GM23338 (cell line): ENCODE measurements at regions not wholly inside any gene's neighbourhood (a gene's known extent, or its start where the extent isn't known, plus 50 kb on each side); places are given as distances from the start of the nearest gene placed in this dataset.

Experiments used
- ATAC-seq: fragments of 200-7000 bp; cut with Tn5 transposase; 3 replicates; pipeline ENCODE4 v1.9.1; 2020
- DNase-seq: peaks from one replicate; pipeline ENCODE4 v3.0.0-alpha.2; 2015; ENCODE audit warnings: low spot score
- H2AFZ ChIP-seq: fragments of 200-600 bp; sonication (generic); 2 replicates; pipeline ENCODE4 v1.8.0; 2016; ENCODE audit warnings: antibody characterized with exemption, mild to moderate bottlenecking, moderate library complexity
- H3F3A ChIP-seq: fragments of 200-600 bp; sonication (generic); replicated peaks from 2 replicates; pipeline ENCODE4 v1.8.0; 2017; ENCODE audit warnings: antibody characterized with exemption, mixed run types, low read depth
- H3K27ac ChIP-seq: fragments of 200-600 bp; sonication (generic); 2 replicates; pipeline ENCODE4 v1.6.1; 2016; ENCODE audit warnings: low read depth
- H3K27me3 ChIP-seq: fragments of 200-600 bp; sonication (generic); 2 replicates; pipeline ENCODE4 v1.8.0; 2016; ENCODE audit warnings: mild to moderate bottlenecking, mixed run types, moderate library complexity; ENCODE audit not compliant: insufficient read depth
- H3K36me3 ChIP-seq: fragments of 200-600 bp; sonication (generic); 2 replicates; pipeline ENCODE4 v1.8.0; 2016; ENCODE audit warnings: mild to moderate bottlenecking; ENCODE audit not compliant: insufficient read depth
- H3K4me1 ChIP-seq: fragments of 200-600 bp; sonication (generic); 2 replicates; pipeline ENCODE4 v1.8.0; 2016; ENCODE audit warnings: mild to moderate bottlenecking, moderate library complexity; ENCODE audit not compliant: insufficient read depth
- H3K4me2 ChIP-seq: fragments of 200-600 bp; sonication (generic); 2 replicates; pipeline ENCODE4 v1.7.1; 2017; ENCODE audit warnings: mixed run types
- H3K4me3 ChIP-seq: fragments of 200-600 bp; sonication (generic); 2 replicates; pipeline ENCODE4 v1.6.1; 2016; ENCODE audit warnings: mixed run types
- H3K79me2 ChIP-seq: fragments of 200-600 bp; sonication (generic); replicated peaks from 2 replicates; pipeline ENCODE4 v1.8.0; 2017; ENCODE audit warnings: mild to moderate bottlenecking; ENCODE audit not compliant: insufficient read depth
- H3K9me2 ChIP-seq: fragments of 200-600 bp; sonication (generic); 2 replicates; pipeline ENCODE4 v1.8.0; 2017; ENCODE audit not compliant: insufficient read depth
- H4K20me1 ChIP-seq: fragments of 200-600 bp; sonication (generic); replicated peaks from 2 replicates; pipeline ENCODE4 v1.8.0; 2017; ENCODE audit warnings: mild to moderate bottlenecking; ENCODE audit not compliant: insufficient read depth
- H3K27ac Mint-ChIP-seq: 2 replicates; pipeline ENCODE4 v1.8.0; 2020; ENCODE audit warnings: inconsistent platforms, mild to moderate bottlenecking, moderate library complexity, mixed read lengths
- H3K27me3 Mint-ChIP-seq: 3 replicates; pipeline ENCODE4 v1.8.0; 2022; ENCODE audit warnings: low read depth, mild to moderate bottlenecking, moderate library complexity, mixed read lengths, inconsistent platforms; ENCODE audit not compliant: insufficient read depth, poor library complexity
- H3K36me3 Mint-ChIP-seq: 3 replicates; pipeline ENCODE4 v1.8.0; 2021; ENCODE audit warnings: low read depth, mild to moderate bottlenecking, inconsistent platforms, moderate library complexity, mixed read lengths
- H3K4me1 Mint-ChIP-seq: 3 replicates; pipeline ENCODE4 v1.8.0; 2020; ENCODE audit warnings: mild to moderate bottlenecking, inconsistent platforms, mixed read lengths
- H3K4me3 Mint-ChIP-seq: 3 replicates; pipeline ENCODE4 v1.8.0; 2021; ENCODE audit warnings: moderate library complexity, mild to moderate bottlenecking, inconsistent platforms, mixed read lengths
- H3K9me3 Mint-ChIP-seq: 3 replicates; pipeline ENCODE4 v1.8.0; 2020; ENCODE audit warnings: moderate library complexity, mild to moderate bottlenecking, inconsistent platforms, mixed read lengths
- CREB1 ChIP-seq: fragments of 250-450 bp; sonication (Bioruptor Pico); IDR thresholded peaks from 2 replicates; pipeline ENCODE4 v1.5.0; 2020; ENCODE audit warnings: low read depth, mild to moderate bottlenecking, moderate library complexity
- EZH2 ChIP-seq: fragments of 200-600 bp; sonication (generic); IDR thresholded peaks from one replicate; pipeline ENCODE4 v1.8.0; 2017; ENCODE audit warnings: antibody characterized with exemption, mild to moderate bottlenecking, low read depth; ENCODE audit not compliant: unreplicated experiment
- EZH2phosphoT487 ChIP-seq: fragments of 200-600 bp; sonication (generic); IDR thresholded peaks from one replicate; pipeline ENCODE4 v1.8.1; 2018; ENCODE audit warnings: antibody characterized with exemption; ENCODE audit not compliant: unreplicated experiment
- STAT1 ChIP-seq: IDR thresholded peaks from one replicate; pipeline ENCODE4 v1.6.1; 2016; ENCODE audit warnings: antibody characterized with exemption; ENCODE audit not compliant: unreplicated experiment
- ZNF114 ChIP-seq: fragments of 250-450 bp; sonication (Bioruptor Pico); IDR thresholded peaks from 2 replicates; pipeline ENCODE4 v1.5.0; 2020; ENCODE audit warnings: mild to moderate bottlenecking, moderate library complexity
- TF ChIP-seq, protein P1 (sequence below): IDR thresholded peaks from one replicate; pipeline ENCODE4 v1.6.1; 2018; ENCODE audit warnings: antibody characterized with exemption; ENCODE audit not compliant: unreplicated experiment
- TF ChIP-seq, protein P2 (sequence below): fragments of 250-450 bp; sonication (Bioruptor Pico); IDR thresholded peaks from 2 replicates; pipeline ENCODE4 v1.5.0; 2020; ENCODE audit warnings: mild to moderate bottlenecking, moderate library complexity
- TF ChIP-seq, protein P3 (sequence below), 2 experiments: fragments of 200-600 bp in 1 of 2; sonication (generic) in 1 of 2; conservative IDR thresholded peaks; 2 replicates each; pipeline versions ENCODE4 v1.5.1 to v1.6.1; 2016 to 2017; ENCODE audit warnings: antibody characterized with exemption in 2 of 2, low read depth in 2 of 2, mild to moderate bottlenecking in 2 of 2, moderate library complexity in 1 of 2
- TF ChIP-seq, protein P4 (sequence below): IDR thresholded peaks from 2 replicates; pipeline ENCODE4 v1.6.1; 2016; ENCODE audit warnings: antibody characterized with exemption

DNA sequence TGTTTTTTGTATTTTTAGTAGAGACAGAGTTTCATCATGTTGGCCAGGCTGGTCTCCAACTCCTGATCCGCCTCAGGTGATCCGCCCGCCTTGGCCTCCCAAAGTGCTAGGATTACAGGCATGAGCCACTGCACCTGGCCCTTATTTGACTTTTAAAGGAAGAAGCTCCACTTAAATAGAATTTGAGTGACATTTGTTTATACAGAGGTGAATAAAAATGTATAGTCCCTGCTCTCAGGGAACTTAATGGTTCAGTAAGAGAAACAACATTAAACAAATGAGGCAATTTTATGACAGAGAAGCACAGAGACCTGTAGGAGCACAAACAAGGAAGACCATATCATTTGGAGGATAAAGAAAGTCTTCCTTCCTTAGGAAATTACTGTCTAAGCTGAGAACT, 65.7 kb downstream of the C9orf152 start:
- no peaks in the 10 kb centered on the region for H3K9me3 Mint-ChIP-seq
- H3K36me3 ChIP-seq, result no peaks in the 10 kb centered on the region
- H3K4me1 ChIP-seq, result no peaks in the 10 kb centered on the region
- ATAC-seq (no peak), DNase-seq (no peak)
- no peaks in the 10 kb centered on the region for H3K9me2 ChIP-seq
- no peak overlapping the region for H3K27ac Mint-ChIP-seq
- H3K27me3 ChIP-seq, result no peaks in the 10 kb centered on the region
- peaks cover 16% of the 10 kb centered on the region for H3K4me1 Mint-ChIP-seq
- H2AFZ ChIP-seq, result no peak overlapping the region
- TF ChIP-seq, protein P1, sequence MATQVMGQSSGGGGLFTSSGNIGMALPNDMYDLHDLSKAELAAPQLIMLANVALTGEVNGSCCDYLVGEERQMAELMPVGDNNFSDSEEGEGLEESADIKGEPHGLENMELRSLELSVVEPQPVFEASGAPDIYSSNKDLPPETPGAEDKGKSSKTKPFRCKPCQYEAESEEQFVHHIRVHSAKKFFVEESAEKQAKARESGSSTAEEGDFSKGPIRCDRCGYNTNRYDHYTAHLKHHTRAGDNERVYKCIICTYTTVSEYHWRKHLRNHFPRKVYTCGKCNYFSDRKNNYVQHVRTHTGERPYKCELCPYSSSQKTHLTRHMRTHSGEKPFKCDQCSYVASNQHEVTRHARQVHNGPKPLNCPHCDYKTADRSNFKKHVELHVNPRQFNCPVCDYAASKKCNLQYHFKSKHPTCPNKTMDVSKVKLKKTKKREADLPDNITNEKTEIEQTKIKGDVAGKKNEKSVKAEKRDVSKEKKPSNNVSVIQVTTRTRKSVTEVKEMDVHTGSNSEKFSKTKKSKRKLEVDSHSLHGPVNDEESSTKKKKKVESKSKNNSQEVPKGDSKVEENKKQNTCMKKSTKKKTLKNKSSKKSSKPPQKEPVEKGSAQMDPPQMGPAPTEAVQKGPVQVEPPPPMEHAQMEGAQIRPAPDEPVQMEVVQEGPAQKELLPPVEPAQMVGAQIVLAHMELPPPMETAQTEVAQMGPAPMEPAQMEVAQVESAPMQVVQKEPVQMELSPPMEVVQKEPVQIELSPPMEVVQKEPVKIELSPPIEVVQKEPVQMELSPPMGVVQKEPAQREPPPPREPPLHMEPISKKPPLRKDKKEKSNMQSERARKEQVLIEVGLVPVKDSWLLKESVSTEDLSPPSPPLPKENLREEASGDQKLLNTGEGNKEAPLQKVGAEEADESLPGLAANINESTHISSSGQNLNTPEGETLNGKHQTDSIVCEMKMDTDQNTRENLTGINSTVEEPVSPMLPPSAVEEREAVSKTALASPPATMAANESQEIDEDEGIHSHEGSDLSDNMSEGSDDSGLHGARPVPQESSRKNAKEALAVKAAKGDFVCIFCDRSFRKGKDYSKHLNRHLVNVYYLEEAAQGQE, result no peak
- no peak for TF ChIP-seq EZH2
- TF ChIP-seq, protein P2, sequence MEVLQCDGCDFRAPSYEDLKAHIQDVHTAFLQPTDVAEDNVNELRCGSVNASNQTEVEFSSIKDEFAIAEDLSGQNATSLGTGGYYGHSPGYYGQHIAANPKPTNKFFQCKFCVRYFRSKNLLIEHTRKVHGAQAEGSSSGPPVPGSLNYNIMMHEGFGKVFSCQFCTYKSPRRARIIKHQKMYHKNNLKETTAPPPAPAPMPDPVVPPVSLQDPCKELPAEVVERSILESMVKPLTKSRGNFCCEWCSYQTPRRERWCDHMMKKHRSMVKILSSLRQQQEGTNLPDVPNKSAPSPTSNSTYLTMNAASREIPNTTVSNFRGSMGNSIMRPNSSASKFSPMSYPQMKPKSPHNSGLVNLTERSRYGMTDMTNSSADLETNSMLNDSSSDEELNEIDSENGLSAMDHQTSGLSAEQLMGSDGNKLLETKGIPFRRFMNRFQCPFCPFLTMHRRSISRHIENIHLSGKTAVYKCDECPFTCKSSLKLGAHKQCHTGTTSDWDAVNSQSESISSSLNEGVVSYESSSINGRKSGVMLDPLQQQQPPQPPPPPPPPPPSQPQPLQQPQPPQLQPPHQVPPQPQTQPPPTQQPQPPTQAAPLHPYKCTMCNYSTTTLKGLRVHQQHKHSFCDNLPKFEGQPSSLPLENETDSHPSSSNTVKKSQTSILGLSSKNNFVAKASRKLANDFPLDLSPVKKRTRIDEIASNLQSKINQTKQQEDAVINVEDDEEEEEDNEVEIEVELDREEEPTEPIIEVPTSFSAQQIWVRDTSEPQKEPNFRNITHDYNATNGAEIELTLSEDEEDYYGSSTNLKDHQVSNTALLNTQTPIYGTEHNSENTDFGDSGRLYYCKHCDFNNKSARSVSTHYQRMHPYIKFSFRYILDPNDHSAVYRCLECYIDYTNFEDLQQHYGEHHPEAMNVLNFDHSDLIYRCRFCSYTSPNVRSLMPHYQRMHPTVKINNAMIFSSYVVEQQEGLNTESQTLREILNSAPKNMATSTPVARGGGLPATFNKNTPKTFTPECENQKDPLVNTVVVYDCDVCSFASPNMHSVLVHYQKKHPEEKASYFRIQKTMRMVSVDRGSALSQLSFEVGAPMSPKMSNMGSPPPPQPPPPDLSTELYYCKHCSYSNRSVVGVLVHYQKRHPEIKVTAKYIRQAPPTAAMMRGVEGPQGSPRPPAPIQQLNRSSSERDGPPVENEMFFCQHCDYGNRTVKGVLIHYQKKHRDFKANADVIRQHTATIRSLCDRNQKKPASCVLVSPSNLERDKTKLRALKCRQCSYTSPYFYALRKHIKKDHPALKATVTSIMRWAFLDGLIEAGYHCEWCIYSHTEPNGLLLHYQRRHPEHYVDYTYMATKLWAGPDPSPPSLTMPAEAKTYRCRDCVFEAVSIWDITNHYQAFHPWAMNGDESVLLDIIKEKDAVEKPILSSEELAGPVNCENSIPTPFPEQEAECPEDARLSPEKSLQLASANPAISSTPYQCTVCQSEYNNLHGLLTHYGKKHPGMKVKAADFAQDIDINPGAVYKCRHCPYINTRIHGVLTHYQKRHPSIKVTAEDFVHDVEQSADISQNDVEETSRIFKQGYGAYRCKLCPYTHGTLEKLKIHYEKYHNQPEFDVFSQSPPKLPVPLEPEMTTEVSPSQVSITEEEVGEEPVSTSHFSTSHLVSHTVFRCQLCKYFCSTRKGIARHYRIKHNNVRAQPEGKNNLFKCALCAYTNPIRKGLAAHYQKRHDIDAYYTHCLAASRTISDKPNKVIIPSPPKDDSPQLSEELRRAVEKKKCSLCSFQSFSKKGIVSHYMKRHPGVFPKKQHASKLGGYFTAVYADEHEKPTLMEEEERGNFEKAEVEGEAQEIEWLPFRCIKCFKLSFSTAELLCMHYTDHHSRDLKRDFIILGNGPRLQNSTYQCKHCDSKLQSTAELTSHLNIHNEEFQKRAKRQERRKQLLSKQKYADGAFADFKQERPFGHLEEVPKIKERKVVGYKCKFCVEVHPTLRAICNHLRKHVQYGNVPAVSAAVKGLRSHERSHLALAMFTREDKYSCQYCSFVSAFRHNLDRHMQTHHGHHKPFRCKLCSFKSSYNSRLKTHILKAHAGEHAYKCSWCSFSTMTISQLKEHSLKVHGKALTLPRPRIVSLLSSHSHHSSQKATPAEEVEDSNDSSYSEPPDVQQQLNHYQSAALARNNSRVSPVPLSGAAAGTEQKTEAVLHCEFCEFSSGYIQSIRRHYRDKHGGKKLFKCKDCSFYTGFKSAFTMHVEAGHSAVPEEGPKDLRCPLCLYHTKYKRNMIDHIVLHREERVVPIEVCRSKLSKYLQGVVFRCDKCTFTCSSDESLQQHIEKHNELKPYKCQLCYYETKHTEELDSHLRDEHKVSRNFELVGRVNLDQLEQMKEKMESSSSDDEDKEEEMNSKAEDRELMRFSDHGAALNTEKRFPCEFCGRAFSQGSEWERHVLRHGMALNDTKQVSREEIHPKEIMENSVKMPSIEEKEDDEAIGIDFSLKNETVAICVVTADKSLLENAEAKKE (CRISPR knock-in tag), result no peak
- no peak for TF ChIP-seq ZNF114 (CRISPR knock-in tag)
- TF ChIP-seq, protein P3, sequence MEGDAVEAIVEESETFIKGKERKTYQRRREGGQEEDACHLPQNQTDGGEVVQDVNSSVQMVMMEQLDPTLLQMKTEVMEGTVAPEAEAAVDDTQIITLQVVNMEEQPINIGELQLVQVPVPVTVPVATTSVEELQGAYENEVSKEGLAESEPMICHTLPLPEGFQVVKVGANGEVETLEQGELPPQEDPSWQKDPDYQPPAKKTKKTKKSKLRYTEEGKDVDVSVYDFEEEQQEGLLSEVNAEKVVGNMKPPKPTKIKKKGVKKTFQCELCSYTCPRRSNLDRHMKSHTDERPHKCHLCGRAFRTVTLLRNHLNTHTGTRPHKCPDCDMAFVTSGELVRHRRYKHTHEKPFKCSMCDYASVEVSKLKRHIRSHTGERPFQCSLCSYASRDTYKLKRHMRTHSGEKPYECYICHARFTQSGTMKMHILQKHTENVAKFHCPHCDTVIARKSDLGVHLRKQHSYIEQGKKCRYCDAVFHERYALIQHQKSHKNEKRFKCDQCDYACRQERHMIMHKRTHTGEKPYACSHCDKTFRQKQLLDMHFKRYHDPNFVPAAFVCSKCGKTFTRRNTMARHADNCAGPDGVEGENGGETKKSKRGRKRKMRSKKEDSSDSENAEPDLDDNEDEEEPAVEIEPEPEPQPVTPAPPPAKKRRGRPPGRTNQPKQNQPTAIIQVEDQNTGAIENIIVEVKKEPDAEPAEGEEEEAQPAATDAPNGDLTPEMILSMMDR (conservative IDR thresholded peaks at IDR 0.05; ENCODE audit: low read depth in 2 of 2), result no peak
- TF ChIP-seq EZH2phosphoT487, result no peak
- no peak for TF ChIP-seq CREB1 (CRISPR knock-in tag)
- no peak for TF ChIP-seq STAT1
- TF ChIP-seq, protein P4, sequence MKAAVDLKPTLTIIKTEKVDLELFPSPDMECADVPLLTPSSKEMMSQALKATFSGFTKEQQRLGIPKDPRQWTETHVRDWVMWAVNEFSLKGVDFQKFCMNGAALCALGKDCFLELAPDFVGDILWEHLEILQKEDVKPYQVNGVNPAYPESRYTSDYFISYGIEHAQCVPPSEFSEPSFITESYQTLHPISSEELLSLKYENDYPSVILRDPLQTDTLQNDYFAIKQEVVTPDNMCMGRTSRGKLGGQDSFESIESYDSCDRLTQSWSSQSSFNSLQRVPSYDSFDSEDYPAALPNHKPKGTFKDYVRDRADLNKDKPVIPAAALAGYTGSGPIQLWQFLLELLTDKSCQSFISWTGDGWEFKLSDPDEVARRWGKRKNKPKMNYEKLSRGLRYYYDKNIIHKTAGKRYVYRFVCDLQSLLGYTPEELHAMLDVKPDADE, result no peak
- peaks cover 68% of the 10 kb centered on the region for H3K79me2 ChIP-seq
- no peak overlapping the region for H3K27ac ChIP-seq
- H3K4me2 ChIP-seq, result no peak overlapping the region
- no peak overlapping the region for H3K4me3 ChIP-seq
- H3K27me3 Mint-ChIP-seq, result peaks cover 10% of the 10 kb centered on the region
- no peaks in the 10 kb centered on the region; the same call in none of the 2 replicates for H4K20me1 ChIP-seq
- H3F3A ChIP-seq, result no peaks in the 10 kb centered on the region
- H3K36me3 Mint-ChIP-seq, result peaks cover 38% of the 10 kb centered on the region
- no peak overlapping the region for H3K4me3 Mint-ChIP-seq
